ENCODE measurements at regions not wholly inside any gene's neighbourhood (a gene's known extent, or its start where the extent isn't known, plus 50 kb on each side); places are given as distances from the start of the nearest gene placed in this dataset.
"Not testable (repeated sequence)": the region's sequence is repeated elsewhere in the genome, so short reads cannot be mapped to it uniquely, and the experiment has no call there.

DNA sequence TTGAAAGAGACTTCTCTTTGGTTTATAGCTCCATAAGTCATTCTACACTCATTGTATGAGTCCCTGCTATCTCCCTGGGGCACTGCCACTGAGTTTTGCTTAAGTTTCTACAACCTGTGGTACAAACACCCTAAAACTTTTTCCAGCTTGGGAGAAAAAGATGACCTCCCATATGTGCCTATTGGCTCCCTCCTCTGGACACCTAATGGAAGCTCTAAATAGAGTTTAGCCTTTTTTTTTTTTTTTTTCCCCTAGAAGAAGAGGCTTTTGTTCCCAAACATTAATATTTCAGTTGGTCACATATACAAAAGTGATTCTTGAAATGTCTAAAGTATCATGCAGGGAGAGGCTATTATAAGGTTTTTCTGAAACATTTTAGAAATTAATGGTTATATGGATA is 547.2 kb upstream of the TMEFF2 start:
- Mint-ChIP-seq H3K4me1 (no peaks in the 10 kb centered on the region), H3K36me3 (no peaks in the 10 kb centered on the region), H3K4me3 (no peak overlapping the region), H3K9me3 (peaks cover 0 to 2% (median 0%) of the 10 kb centered on the region in 7 donors), H3K27me3 (no peaks in the 10 kb centered on the region), H3K27ac (no peak overlapping the region)
- DNase-seq (no peak), ATAC-seq (ENCODE audit: low read depth in 2 of 2) (no peak)

DNA sequence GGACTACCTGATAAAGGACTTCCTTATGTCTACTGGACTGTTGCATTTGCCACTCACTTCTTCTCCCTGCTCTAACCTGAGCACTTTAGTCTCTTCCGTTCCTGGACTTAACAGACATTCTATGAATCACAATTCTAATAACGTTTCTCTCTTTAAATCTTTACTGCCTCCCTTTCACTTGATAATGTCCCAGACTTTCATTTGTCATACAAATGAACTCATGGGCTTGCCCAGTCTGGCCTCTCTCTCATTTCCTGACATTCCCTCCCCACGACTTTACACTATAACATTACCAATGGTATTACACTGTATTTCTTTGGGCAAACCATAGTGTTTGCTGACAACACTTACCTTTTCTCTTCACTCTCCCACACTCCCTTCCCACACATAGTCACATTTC is 540.7 kb upstream of the TMEFF2 start:
- Mint-ChIP-seq H3K9me3 (peaks cover 0 to 5% (median 0%) of the 10 kb centered on the region in 7 donors), H3K4me1 (no peaks in the 10 kb centered on the region), H3K27ac (no peak overlapping the region), H3K27me3 (no peaks in the 10 kb centered on the region), H3K36me3 (no peaks in the 10 kb centered on the region), H3K4me3 (no peak overlapping the region)
- no peak for DNase-seq
- no peak for ATAC-seq (ENCODE audit: low read depth in 2 of 2)

DNA sequence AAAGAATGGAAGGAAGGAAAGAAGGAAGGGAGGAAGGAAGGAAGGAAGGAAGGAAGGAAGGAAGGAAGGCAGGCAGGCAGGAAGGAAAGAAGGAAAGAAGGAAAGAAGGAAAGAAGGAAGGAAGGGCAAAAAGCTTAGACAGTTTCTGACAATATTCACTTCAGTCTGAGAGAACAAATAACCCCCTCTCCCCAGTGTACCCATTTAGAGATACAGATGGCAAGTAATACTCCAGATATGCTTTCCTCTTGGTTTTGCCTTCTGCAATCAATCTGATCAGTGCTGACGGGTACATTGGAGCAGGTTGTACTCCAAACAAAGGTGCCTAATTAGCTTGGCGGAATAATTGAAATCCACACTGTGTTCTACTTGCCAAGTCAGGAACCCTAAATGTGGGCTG is 534.6 kb upstream of the TMEFF2 start:
- Mint-ChIP-seq H3K36me3 (no peaks in the 10 kb centered on the region), H3K4me1 (no peaks in the 10 kb centered on the region), H3K27ac (no peak overlapping the region), H3K27me3 (no peaks in the 10 kb centered on the region), H3K4me3 (no peak overlapping the region), H3K9me3 (no peaks in the 10 kb centered on the region)
- DNase-seq (no peak), ATAC-seq (ENCODE audit: low read depth in 2 of 2) (no peak)

DNA sequence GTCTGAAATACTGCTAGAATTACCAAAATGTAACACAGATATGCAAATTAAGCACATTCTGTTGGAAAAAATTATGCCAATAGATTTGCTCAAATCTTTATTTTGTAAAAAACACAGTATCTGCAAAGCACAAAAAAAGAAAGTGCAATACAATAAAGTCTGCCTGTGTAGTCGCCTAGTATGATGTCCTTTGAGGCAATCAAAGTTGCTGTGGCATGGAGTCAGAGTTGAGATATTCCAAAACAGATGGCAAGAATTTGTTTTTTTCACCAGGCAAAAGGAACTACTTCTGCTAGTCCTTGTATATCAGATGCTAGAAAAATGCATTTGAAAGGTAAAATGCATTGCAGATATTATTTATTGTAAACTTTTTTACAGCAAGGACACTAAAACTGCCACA is 531.3 kb upstream of the TMEFF2 start:
- no peak overlapping the region for H3K27ac Mint-ChIP-seq
- DNase-seq (no peak), ATAC-seq (ENCODE audit: low read depth in 2 of 2) (no peak)
- H3K4me3 Mint-ChIP-seq = no peak overlapping the region
- H3K36me3 Mint-ChIP-seq = no peaks in the 10 kb centered on the region
- peaks cover 0 to 4% (median 0%) of the 10 kb centered on the region in 7 donors for H3K9me3 Mint-ChIP-seq
- no peaks in the 10 kb centered on the region for H3K4me1 Mint-ChIP-seq
- H3K27me3 Mint-ChIP-seq = no peaks in the 10 kb centered on the region

DNA sequence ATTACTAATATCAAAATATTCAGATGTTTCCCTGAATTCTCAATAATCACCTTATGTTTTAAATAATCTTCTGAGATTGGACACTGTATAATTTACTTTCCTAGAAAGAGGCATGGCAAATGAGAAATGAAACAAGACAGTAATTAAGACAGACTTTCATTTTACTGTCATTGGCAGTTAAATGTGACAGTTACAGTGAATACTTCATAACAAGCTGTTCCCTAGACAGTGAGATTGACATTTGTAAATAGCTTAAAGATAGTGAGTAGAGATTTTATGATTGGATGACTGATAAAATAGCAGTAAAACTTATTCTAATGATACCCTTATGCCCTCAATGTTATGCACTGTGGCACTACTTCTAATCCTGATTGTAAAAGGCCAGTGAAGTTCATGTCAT is 524.9 kb upstream of the TMEFF2 start:
- ATAC-seq (ENCODE audit: low read depth in 2 of 2) = no peak
- H3K27ac Mint-ChIP-seq = no peak overlapping the region
- H3K36me3 Mint-ChIP-seq = no peaks in the 10 kb centered on the region
- DNase-seq = no peak
- peaks cover 0 to 4% (median 0%) of the 10 kb centered on the region in 7 donors for H3K9me3 Mint-ChIP-seq
- H3K4me1 Mint-ChIP-seq = no peaks in the 10 kb centered on the region
- H3K27me3 Mint-ChIP-seq = no peaks in the 10 kb centered on the region
- no peak overlapping the region for H3K4me3 Mint-ChIP-seq

DNA sequence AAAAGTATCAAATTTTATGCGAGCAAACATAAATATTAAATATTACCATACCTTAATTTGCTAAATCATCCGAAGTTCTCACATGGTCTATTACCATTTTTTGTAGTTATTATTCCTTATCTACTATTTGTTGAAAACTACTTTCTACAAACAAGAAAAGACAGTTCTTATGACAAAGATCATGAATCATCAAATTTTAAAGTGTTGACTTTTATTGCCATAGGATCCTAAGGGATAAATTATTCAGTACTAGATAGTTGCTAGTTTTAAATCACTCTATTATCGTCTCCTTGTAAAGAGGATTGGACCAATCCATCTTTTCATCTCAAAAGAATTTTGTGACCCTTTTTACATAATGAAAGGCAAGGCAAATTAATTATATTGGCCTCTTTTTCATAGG is 523.6 kb upstream of the TMEFF2 start:
- no peaks in the 10 kb centered on the region for H3K27me3 Mint-ChIP-seq
- H3K27ac Mint-ChIP-seq = no peak overlapping the region
- no peaks in the 10 kb centered on the region for H3K4me1 Mint-ChIP-seq
- H3K9me3 Mint-ChIP-seq = peaks cover 0 to 4% (median 0%) of the 10 kb centered on the region in 7 donors
- DNase-seq (no peak), ATAC-seq (ENCODE audit: low read depth in 2 of 2) (no peak)
- H3K4me3 Mint-ChIP-seq = no peak overlapping the region
- H3K36me3 Mint-ChIP-seq = no peaks in the 10 kb centered on the region

DNA sequence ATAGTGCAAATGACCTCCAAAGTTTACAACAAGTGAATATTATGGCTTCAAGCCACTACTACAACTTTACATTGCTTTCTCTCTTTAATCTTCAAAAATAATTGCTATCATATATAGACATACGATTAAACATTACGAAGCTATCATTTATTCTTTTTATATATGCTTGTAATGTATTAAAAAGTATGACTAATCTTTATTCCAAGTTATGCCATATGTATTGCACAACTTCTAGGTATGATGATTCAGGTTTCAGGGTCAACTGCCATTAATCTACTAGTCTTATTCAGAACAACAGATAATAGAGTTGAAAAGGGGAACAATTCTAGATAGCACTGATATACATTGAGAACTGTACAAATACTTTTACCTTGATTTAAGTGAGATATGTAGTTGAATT is 506.2 kb upstream of the TMEFF2 start:
- DNase-seq = no peak
- H3K27me3 Mint-ChIP-seq = peaks cover 0 to 4% (median 0%) of the 10 kb centered on the region in 3 donors
- peaks cover 0 to 2% (median 0%) of the 10 kb centered on the region in 7 donors for H3K9me3 Mint-ChIP-seq
- no peaks in the 10 kb centered on the region for H3K36me3 Mint-ChIP-seq
- H3K4me1 Mint-ChIP-seq = no peaks in the 10 kb centered on the region
- no peak overlapping the region for H3K4me3 Mint-ChIP-seq
- no peak for ATAC-seq (ENCODE audit: low read depth in 2 of 2)
- H3K27ac Mint-ChIP-seq = no peak overlapping the region

DNA sequence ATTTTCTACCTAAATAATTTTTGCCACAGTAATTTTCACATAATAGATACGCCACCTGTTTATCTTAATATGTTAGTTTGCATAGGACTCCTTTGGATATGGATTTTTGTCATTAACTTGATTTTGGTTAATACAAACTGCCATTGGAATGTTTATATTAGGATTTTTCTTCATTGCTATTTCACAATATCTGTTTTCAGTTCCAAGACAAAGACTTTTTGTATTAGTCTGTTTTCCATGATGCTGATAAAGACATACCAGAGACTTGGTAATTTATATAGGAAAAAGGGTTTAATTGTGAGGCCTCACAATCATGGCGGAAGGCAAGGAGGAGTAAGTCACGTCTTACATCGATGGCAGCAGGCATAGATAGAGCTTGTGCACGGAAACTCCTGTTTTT is 503.1 kb upstream of the TMEFF2 start:
- Mint-ChIP-seq H3K27me3 (peaks cover 0 to 4% (median 0%) of the 10 kb centered on the region in 3 donors), H3K27ac (no peak overlapping the region), H3K4me1 (no peaks in the 10 kb centered on the region), H3K9me3 (peaks cover 0 to 5% (median 0%) of the 10 kb centered on the region in 7 donors), H3K36me3 (no peaks in the 10 kb centered on the region), H3K4me3 (no peak overlapping the region)
- no peak for DNase-seq
- ATAC-seq (ENCODE audit: low read depth in 2 of 2) = no peak

DNA sequence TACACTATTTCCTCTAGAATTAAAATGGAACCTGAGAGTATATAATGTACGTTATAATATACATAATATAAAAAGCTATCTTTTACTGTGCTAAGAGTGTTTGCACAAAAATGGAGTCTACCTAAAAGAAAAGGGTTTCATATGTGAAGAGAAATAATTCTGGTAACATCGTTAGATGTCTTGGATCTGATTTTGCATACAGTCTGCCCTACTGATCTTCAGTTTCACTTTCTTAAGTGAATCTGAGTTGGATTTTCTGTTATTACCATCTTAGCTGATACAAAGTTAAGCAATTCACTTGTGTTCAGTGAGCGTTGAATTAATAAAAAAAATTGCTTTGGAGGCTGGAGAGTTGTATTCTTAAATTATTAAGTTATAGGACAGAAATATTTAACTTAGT is 502.1 kb upstream of the TMEFF2 start:
- DNase-seq (no peak), ATAC-seq (ENCODE audit: low read depth in 2 of 2) (no peak)
- Mint-ChIP-seq H3K27ac (no peak overlapping the region), H3K4me1 (no peaks in the 10 kb centered on the region), H3K4me3 (no peak overlapping the region), H3K36me3 (no peaks in the 10 kb centered on the region), H3K27me3 (peaks cover 0 to 4% (median 0%) of the 10 kb centered on the region in 3 donors), H3K9me3 (peaks cover 0 to 6% (median 0%) of the 10 kb centered on the region in 7 donors)

DNA sequence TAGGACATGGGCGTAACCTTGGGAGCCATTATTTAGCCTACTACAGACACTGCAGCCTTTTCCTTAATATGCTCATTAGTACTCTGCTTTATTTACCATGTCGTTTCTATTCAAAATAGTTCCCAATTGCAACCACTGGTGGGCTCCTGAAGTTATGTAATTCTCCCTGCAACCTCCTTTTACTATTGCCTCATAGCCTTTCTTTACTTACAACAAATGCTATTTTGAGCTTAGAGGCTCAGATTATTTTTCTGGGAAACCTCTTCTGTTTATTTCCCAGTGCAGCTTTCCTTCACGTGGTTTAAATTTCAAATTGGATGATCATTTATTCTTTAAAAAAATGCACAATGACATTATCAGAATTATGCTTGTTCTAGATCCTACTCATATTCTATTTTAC is 492.3 kb upstream of the TMEFF2 start:
- Mint-ChIP-seq H3K9me3 (peaks cover 0 to under 1% (median 0%) of the 10 kb centered on the region in 7 donors), H3K4me1 (no peaks in the 10 kb centered on the region)
- no peak for ATAC-seq (ENCODE audit: low read depth in 2 of 2)

DNA sequence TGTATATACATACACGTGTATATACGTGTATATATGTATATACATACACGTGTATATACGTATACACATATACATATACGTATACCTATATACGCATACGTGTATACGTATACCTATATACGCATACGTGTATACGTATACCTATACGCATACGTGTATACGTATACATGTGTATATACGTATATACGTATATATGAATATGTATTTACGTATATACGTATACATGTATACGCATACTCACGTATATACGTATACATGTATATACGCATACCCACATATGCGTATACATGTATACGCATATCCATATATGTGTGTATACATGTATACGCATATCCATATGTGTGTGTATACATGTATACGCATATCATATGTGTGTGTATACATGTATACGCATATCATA is 487.8 kb upstream of the TMEFF2 start:
- H3K4me1 Mint-ChIP-seq; ATAC-seq (ENCODE audit: low read depth in 2 of 2); DNase-seq; H3K27me3 Mint-ChIP-seq; H3K27ac Mint-ChIP-seq; H3K36me3 Mint-ChIP-seq; H3K4me3 Mint-ChIP-seq; H3K9me3 Mint-ChIP-seq: not testable (repeated sequence)

More for the DNA sequence above, 492.3 kb upstream of the TMEFF2 start:
- Mint-ChIP-seq H3K36me3 (no peaks in the 10 kb centered on the region), H3K4me3 (no peak overlapping the region), H3K27me3 (no peaks in the 10 kb centered on the region), H3K27ac (no peak overlapping the region)
- no peak for DNase-seq

DNA sequence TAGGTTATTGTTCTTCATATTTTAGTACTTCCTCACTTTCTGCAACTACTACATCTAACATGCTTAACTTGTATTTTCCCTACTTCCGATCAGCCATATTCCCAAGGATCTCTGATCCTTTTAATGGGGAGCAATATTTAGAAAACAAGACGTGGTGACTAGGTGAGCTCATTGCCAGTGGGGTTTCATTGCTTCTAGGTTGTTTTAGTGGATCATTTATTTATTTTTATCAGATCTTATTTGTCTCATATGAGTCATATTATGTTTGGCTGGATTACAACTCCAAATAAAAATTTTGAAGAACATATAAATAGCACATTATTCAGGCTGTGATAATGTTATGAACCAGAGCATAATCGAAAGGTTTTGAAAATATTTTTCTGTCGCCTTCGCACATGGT is 480.9 kb upstream of the TMEFF2 start:
- H3K27me3 Mint-ChIP-seq = no peaks in the 10 kb centered on the region
- H3K9me3 Mint-ChIP-seq = peaks cover 0 to 3% (median 0%) of the 10 kb centered on the region in 7 donors
- no peak overlapping the region for H3K4me3 Mint-ChIP-seq
- DNase-seq = no peak
- no peak for ATAC-seq (ENCODE audit: low read depth in 2 of 2)
- H3K36me3 Mint-ChIP-seq = no peaks in the 10 kb centered on the region
- no peak overlapping the region for H3K27ac Mint-ChIP-seq
- H3K4me1 Mint-ChIP-seq = no peaks in the 10 kb centered on the region

DNA sequence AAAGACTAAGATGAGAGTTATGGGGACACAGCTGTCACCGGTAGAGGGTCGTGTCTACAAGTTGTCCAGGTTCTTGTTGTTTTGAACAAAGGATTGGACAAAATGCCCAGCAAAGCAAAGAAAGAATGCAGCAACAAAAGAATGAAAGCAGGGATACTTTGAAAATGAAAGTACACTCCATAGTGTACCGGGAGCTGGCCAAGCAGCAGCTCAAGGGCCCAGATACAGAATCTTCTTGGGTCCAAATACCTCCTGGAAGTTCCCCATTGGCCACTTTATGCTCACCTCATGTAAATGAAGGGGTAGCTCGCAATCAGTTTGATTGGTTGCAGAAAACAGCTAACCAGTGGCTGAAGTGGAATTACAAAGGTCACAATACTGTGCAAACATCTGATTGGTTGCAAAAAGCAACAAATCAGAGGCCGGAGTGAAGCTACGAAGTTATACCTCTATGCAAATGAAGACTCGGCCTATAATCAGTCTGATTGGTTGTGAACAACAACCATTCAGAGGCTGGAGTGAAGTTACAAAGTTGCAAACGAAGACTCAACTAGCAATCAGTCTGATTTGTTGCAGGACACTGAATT is 474.9 kb upstream of the TMEFF2 start:
- Mint-ChIP-seq H3K36me3 (no peaks in the 10 kb centered on the region), H3K27ac (no peak overlapping the region), H3K4me3 (no peak overlapping the region), H3K9me3 (peaks cover 0 to 3% (median 0%) of the 10 kb centered on the region in 7 donors), H3K4me1 (no peaks in the 10 kb centered on the region), H3K27me3 (no peaks in the 10 kb centered on the region)
- DNase-seq (no peak), ATAC-seq (ENCODE audit: low read depth in 2 of 2) (no peak)

DNA sequence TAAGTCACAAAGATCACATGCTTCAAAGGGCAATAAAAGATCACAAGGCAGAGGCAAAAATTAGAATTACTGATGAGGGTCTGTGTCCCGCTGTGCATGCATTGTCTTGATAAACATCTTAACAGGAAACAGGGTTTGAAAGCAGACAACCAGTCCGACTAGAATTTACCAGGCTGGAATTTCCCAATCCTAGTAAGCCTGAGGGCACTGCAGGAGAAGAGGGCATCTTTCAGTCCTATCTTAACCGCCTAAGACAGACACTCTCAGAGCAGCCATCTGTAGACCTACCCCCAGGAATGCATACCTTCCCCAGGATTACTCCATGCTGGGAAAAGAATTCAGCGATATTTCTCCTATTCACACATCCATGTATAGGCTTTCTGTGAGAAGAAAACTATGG is 465.8 kb upstream of the TMEFF2 start:
- DNase-seq; H3K4me3 Mint-ChIP-seq; H3K27me3 Mint-ChIP-seq; H3K36me3 Mint-ChIP-seq; H3K4me1 Mint-ChIP-seq; H3K27ac Mint-ChIP-seq; H3K9me3 Mint-ChIP-seq; ATAC-seq (ENCODE audit: low read depth in 2 of 2): not testable (repeated sequence)

DNA sequence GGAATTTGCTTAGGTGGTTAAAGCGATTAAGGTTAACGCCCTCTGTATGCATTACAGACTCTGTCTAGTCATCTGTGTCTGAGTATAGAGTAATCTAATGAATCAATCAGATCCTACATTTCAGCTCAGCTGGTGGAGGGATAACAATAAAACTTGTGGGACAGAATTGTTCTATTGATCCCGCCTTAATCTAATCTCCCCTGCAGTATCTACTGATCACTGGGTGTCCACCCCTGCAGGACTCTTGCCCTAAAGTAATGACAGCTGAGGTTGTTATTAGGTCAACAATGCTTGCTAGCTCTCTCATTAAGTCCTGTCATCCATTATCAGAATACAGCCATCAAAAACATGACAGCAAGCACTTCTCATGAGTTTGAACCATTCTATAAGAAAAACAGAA is 462.6 kb upstream of the TMEFF2 start:
- H3K27ac Mint-ChIP-seq = no peak overlapping the region
- H3K4me1 Mint-ChIP-seq = no peaks in the 10 kb centered on the region
- no peak overlapping the region for H3K4me3 Mint-ChIP-seq
- no peaks in the 10 kb centered on the region for H3K27me3 Mint-ChIP-seq
- peaks cover 0 to 4% (median 0%) of the 10 kb centered on the region in 7 donors for H3K9me3 Mint-ChIP-seq
- H3K36me3 Mint-ChIP-seq = no peaks in the 10 kb centered on the region
- ATAC-seq (ENCODE audit: low read depth in 2 of 2) (no peak), DNase-seq (no peak)
